ENCODE measurements at regions not wholly inside any gene's neighbourhood (a gene's known extent, or its start where the extent isn't known, plus 50 kb on each side); places are given as distances from the start of the nearest gene placed in this dataset.

DNA sequence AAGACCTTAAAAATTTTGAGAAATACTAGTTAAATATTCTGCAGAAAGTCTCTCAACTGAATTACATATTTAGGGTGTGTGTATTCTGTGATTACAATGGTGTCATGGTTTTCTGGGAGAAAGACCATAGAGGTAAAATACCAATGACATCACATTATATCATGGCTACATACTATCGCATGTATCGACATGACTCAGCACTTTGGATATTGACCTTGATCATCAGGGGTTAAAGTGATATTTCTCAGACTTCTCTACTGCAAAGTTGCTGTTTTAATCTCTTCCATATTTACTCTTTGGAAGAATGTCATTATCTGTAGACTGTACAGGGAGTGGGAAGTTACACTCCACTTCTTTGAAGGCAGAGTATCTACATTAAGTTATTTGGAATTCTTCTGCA, 1046.6 kb downstream of the FAM181B start:
- Histone ChIP-seq H2BK5ac (ENCODE audit: low read length) (no peak overlapping the region), H3K18ac (ENCODE audit: low read length) (no peak overlapping the region), H2BK15ac (ENCODE audit: low read length) (no peak overlapping the region), H4K8ac (ENCODE audit: low read depth, low read length) (no peak overlapping the region), H3K9me3 (replicated peaks in 1 of 2; ENCODE audit: control insufficient read depth in 2 of 2, insufficient read depth in 1 of 2, low read depth in 1 of 2, low read length in 2 of 2) (no peaks in the 10 kb centered on the region), H3K4me2 (ENCODE audit: insufficient read depth, low read length, poor library complexity, severe bottlenecking) (no peak overlapping the region), H2BK12ac (ENCODE audit: low read length) (no peak overlapping the region), H3K14ac (ENCODE audit: low read length) (no peak overlapping the region), H2AK5ac (ENCODE audit: low read depth, low read length) (no peak overlapping the region), H3K4ac (ENCODE audit: low read length) (no peak overlapping the region), H3K4me3 (ENCODE audit: low read length in 2 of 2) (no peak overlapping the region), H3K27ac (replicated peaks; ENCODE audit: low read length) (no peak overlapping the region), H3K36me3 (replicated peaks in 1 of 2; ENCODE audit: control insufficient read depth in 2 of 2, insufficient read depth in 2 of 2, low read length in 2 of 2) (no peaks in the 10 kb centered on the region), H4K91ac (ENCODE audit: low read depth, low read length, poor library complexity) (no peak overlapping the region), H2AFZ (ENCODE audit: low read length) (no peak overlapping the region), H3K9ac (ENCODE audit: low read depth, low read length, poor library complexity) (no peak overlapping the region), H2BK120ac (ENCODE audit: low read depth, low read length) (no peak overlapping the region), H3K27me3 (ENCODE audit: control insufficient read depth in 3 of 3, insufficient read depth in 3 of 3, low read depth in 1 of 3, low read length in 3 of 3) (no peaks in the 10 kb centered on the region), H3K79me1 (ENCODE audit: low read depth, low read length) (no peaks in the 10 kb centered on the region), H3K23ac (ENCODE audit: low read depth, low read length, poor library complexity) (no peak overlapping the region), H3K4me1 (ENCODE audit: control insufficient read depth in 2 of 2, insufficient read depth in 1 of 2, low read depth in 1 of 2, low read length in 2 of 2) (no peaks in the 10 kb centered on the region)
- DNase-seq (ENCODE audit: low spot score) = no peak
- no CpG with 5 or more reads among the region's 2 CpGs for WGBS, 2 donors (ENCODE audit: extremely low coverage in 2 of 2, insufficient read length in 2 of 2, insufficient replicate concordance in 1 of 2)

DNA sequence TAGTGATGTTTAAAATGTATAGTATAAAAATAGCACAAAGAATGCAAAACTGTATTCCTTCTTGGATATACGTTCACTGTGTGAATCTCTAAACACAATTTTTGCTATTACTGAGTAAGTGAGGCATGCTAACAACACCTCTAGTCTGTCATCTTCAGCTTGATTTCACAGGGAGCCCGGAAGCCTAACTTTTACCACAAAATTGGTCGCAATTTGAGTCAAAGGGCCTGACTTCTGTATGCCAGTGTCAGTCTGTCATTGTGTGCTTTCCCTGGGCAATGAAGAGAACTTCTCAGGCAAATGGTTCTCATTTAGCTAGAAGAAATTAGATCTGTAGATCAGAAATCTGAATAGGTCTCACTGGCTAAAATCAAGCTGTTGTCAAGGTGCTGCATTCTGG, 1059.5 kb downstream of the FAM181B start:
- no peak overlapping the region for H3K27ac ChIP-seq (replicated peaks; ENCODE audit: low read length)
- H3K9me3 ChIP-seq (replicated peaks in 1 of 2; ENCODE audit: control insufficient read depth in 2 of 2, insufficient read depth in 1 of 2, low read depth in 1 of 2, low read length in 2 of 2) = no peaks in the 10 kb centered on the region
- no peaks in the 10 kb centered on the region for H3K4me1 ChIP-seq (ENCODE audit: control insufficient read depth in 2 of 2, insufficient read depth in 1 of 2, low read depth in 1 of 2, low read length in 2 of 2)
- DNase-seq (ENCODE audit: low spot score) = no peak
- H3K23ac ChIP-seq (ENCODE audit: low read depth, low read length, poor library complexity) = no peak overlapping the region
- no peak overlapping the region for H4K91ac ChIP-seq (ENCODE audit: low read depth, low read length, poor library complexity)
- no peak overlapping the region for H3K4me2 ChIP-seq (ENCODE audit: insufficient read depth, low read length, poor library complexity, severe bottlenecking)
- no peaks in the 10 kb centered on the region for H3K79me1 ChIP-seq (ENCODE audit: low read depth, low read length)
- no peak overlapping the region for H2AK5ac ChIP-seq (ENCODE audit: low read depth, low read length)
- no CpG with 5 or more reads among the region's 3 CpGs for WGBS, 2 donors (ENCODE audit: extremely low coverage in 2 of 2, insufficient read length in 2 of 2, insufficient replicate concordance in 1 of 2)
- H3K18ac ChIP-seq (ENCODE audit: low read length) = no peak overlapping the region
- no peaks in the 10 kb centered on the region for H3K36me3 ChIP-seq (replicated peaks in 1 of 2; ENCODE audit: control insufficient read depth in 2 of 2, insufficient read depth in 2 of 2, low read length in 2 of 2)
- H2BK15ac ChIP-seq (ENCODE audit: low read length) = no peak overlapping the region
- H2BK120ac ChIP-seq (ENCODE audit: low read depth, low read length) = no peak overlapping the region
- no peak overlapping the region for H3K9ac ChIP-seq (ENCODE audit: low read depth, low read length, poor library complexity)
- H3K14ac ChIP-seq (ENCODE audit: low read length) = no peak overlapping the region
- H3K4ac ChIP-seq (ENCODE audit: low read length) = no peak overlapping the region
- H2BK12ac ChIP-seq (ENCODE audit: low read length) = no peak overlapping the region
- no peak overlapping the region for H2AFZ ChIP-seq (ENCODE audit: low read length)
- H2BK5ac ChIP-seq (ENCODE audit: low read length) = no peak overlapping the region
- H3K4me3 ChIP-seq (ENCODE audit: low read length in 2 of 2) = no peak overlapping the region
- no peak overlapping the region for H4K8ac ChIP-seq (ENCODE audit: low read depth, low read length)
- no peaks in the 10 kb centered on the region for H3K27me3 ChIP-seq (ENCODE audit: control insufficient read depth in 3 of 3, insufficient read depth in 3 of 3, low read depth in 1 of 3, low read length in 3 of 3)

DNA sequence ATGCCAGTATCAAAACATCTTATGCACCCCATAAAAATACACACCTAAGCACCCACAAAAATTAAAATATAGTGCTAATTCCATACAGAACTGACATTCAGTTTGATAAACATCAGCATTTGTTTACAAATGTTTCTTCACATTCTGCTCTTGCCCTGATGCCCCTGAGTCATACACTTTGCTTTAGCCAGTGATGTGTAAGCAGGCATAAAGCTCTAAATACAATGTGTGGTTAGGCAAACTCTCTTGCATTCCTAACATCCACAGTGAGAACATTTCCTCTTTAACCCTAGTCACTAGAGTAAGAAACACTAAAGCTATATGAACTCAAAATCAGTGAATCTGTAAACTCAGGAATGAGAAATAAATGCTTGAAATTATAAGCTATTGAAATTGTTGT, 1060.7 kb downstream of the FAM181B start:
- Histone ChIP-seq H3K79me1 (ENCODE audit: low read depth, low read length) (no peaks in the 10 kb centered on the region), H2BK120ac (ENCODE audit: low read depth, low read length) (no peak overlapping the region), H3K36me3 (replicated peaks in 1 of 2; ENCODE audit: control insufficient read depth in 2 of 2, insufficient read depth in 2 of 2, low read length in 2 of 2) (no peaks in the 10 kb centered on the region), H2AK5ac (ENCODE audit: low read depth, low read length) (no peak overlapping the region), H2BK5ac (ENCODE audit: low read length) (no peak overlapping the region), H2BK12ac (ENCODE audit: low read length) (no peak overlapping the region), H3K9ac (ENCODE audit: low read depth, low read length, poor library complexity) (no peak overlapping the region), H3K27me3 (ENCODE audit: control insufficient read depth in 3 of 3, insufficient read depth in 3 of 3, low read depth in 1 of 3, low read length in 3 of 3) (no peaks in the 10 kb centered on the region), H4K91ac (ENCODE audit: low read depth, low read length, poor library complexity) (no peak overlapping the region), H3K9me3 (replicated peaks in 1 of 2; ENCODE audit: control insufficient read depth in 2 of 2, insufficient read depth in 1 of 2, low read depth in 1 of 2, low read length in 2 of 2) (no peaks in the 10 kb centered on the region), H3K23ac (ENCODE audit: low read depth, low read length, poor library complexity) (no peak overlapping the region), H3K4ac (ENCODE audit: low read length) (no peak overlapping the region), H2BK15ac (ENCODE audit: low read length) (no peak overlapping the region), H3K4me1 (ENCODE audit: control insufficient read depth in 2 of 2, insufficient read depth in 1 of 2, low read depth in 1 of 2, low read length in 2 of 2) (no peaks in the 10 kb centered on the region), H4K8ac (ENCODE audit: low read depth, low read length) (no peak overlapping the region), H3K27ac (replicated peaks; ENCODE audit: low read length) (no peak overlapping the region), H3K14ac (ENCODE audit: low read length) (no peak overlapping the region), H3K4me2 (ENCODE audit: insufficient read depth, low read length, poor library complexity, severe bottlenecking) (no peak overlapping the region), H3K18ac (ENCODE audit: low read length) (no peak overlapping the region), H2AFZ (ENCODE audit: low read length) (no peak overlapping the region), H3K4me3 (ENCODE audit: low read length in 2 of 2) (no peak overlapping the region)
- no peak for DNase-seq (ENCODE audit: low spot score)

DNA sequence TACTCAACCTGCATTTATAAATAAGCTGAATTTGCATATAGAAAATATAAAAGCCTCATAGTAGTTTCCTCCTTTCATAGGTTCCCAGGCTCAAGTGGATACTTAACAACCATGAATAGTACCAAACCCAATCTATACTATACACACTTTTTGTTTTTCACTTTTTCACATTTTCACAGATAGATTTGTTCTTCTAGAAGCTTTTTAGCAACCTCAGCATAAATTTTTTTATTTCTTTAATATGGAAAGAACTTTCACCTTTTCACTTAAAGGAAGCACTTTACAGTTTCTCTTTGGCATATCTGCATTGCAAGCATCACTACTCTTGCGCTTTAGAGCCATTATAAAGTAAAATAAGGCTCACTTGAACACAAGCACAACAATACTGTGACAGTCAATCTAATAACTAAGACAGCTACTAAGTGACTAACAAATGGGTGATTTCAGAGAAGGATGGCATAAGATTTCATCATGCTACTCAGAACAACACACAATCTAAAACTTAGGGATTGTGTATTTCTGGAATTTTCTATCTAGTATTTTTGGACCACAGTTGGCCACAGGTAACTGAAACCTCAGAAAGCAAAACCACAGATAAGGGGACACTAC, 1063.6 kb downstream of the FAM181B start:
- Histone ChIP-seq H4K91ac (ENCODE audit: low read depth, low read length, poor library complexity) (no peak overlapping the region), H3K27ac (replicated peaks; ENCODE audit: low read length) (no peak overlapping the region), H3K4me1 (ENCODE audit: control insufficient read depth in 2 of 2, insufficient read depth in 1 of 2, low read depth in 1 of 2, low read length in 2 of 2) (no peaks in the 10 kb centered on the region), H3K9ac (ENCODE audit: low read depth, low read length, poor library complexity) (no peak overlapping the region), H2BK12ac (ENCODE audit: low read length) (no peak overlapping the region), H2BK15ac (ENCODE audit: low read length) (no peak overlapping the region), H3K79me1 (ENCODE audit: low read depth, low read length) (no peaks in the 10 kb centered on the region), H3K4ac (ENCODE audit: low read length) (no peak overlapping the region), H3K27me3 (ENCODE audit: control insufficient read depth in 3 of 3, insufficient read depth in 3 of 3, low read depth in 1 of 3, low read length in 3 of 3) (no peaks in the 10 kb centered on the region), H2AFZ (ENCODE audit: low read length) (no peak overlapping the region), H2BK5ac (ENCODE audit: low read length) (no peak overlapping the region), H3K36me3 (replicated peaks in 1 of 2; ENCODE audit: control insufficient read depth in 2 of 2, insufficient read depth in 2 of 2, low read length in 2 of 2) (no peaks in the 10 kb centered on the region), H2BK120ac (ENCODE audit: low read depth, low read length) (no peak overlapping the region), H4K8ac (ENCODE audit: low read depth, low read length) (no peak overlapping the region), H3K18ac (ENCODE audit: low read length) (no peak overlapping the region), H3K9me3 (replicated peaks in 1 of 2; ENCODE audit: control insufficient read depth in 2 of 2, insufficient read depth in 1 of 2, low read depth in 1 of 2, low read length in 2 of 2) (no peaks in the 10 kb centered on the region), H3K14ac (ENCODE audit: low read length) (no peak overlapping the region), H3K23ac (ENCODE audit: low read depth, low read length, poor library complexity) (no peak overlapping the region), H3K4me2 (ENCODE audit: insufficient read depth, low read length, poor library complexity, severe bottlenecking) (no peak overlapping the region), H3K4me3 (ENCODE audit: low read length in 2 of 2) (no peak overlapping the region), H2AK5ac (ENCODE audit: low read depth, low read length) (no peak overlapping the region)
- WGBS, 2 donors (ENCODE audit: extremely low coverage in 2 of 2, insufficient read length in 2 of 2, insufficient replicate concordance in 1 of 2) = no CpG with 5 or more reads among the region's 1 CpG
- DNase-seq (ENCODE audit: low spot score) = no peak
